ENCODE measurements at regions not wholly inside any gene's neighbourhood (a gene's known extent, or its start where the extent isn't known, plus 50 kb on each side); places are given as distances from the start of the nearest gene placed in this dataset.

DNA sequence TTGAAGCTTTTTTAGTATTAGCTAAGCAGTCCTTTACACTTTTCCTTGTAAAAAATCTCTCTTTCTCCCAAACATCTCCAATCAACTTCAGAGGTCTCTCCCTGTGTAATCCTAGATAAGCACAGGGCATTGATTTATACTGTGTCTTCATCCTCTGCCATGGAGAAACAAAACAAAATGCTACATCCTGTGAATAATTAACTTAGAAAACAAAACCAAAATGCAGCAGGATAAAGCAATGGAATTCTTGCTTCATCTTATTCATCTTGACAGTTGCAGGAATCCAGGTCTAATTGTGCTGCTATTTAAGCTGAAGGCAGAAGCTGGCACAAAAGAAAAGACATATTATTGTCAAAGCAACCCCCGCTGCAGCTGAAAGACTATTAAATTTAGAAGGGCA is 641.5 kb upstream of the SORCS1 start:
- TF ChIP-seq POLR2AphosphoS5 (IDR thresholded peaks at IDR 0.05; ENCODE audit: borderline replicate concordance, low read depth, low read length) (no peak), FOXP2 (optimal IDR thresholded peaks at IDR 0.05; ENCODE audit: control extremely low read depth, extremely low read length, insufficient read depth) (no peak), EZH2 (IDR thresholded peaks at IDR 0.05) (no peak)

All from SK-N-MC (cell line).